ENCODE measurements at regions not wholly inside any gene's neighbourhood (a gene's known extent, or its start where the extent isn't known, plus 50 kb on each side); places are given as distances from the start of the nearest gene placed in this dataset.

- FAIRE-seq, result no peak
Observed at GRCh38 chr15:67006083-67007065, 59.0 kb upstream of the SMAD3 start.

GRCh38 chr15:67009576-67010569 lies 55.5 kb upstream of the SMAD3 start:
- no peak for FAIRE-seq

- no peak for FAIRE-seq
Observed at GRCh38 chr15:67010898-67011616, 54.3 kb upstream of the SMAD3 start.

GRCh38 chr15:67011617-67012005 lies 53.8 kb upstream of the SMAD3 start:
- FAIRE-seq, result no peak

DNA sequence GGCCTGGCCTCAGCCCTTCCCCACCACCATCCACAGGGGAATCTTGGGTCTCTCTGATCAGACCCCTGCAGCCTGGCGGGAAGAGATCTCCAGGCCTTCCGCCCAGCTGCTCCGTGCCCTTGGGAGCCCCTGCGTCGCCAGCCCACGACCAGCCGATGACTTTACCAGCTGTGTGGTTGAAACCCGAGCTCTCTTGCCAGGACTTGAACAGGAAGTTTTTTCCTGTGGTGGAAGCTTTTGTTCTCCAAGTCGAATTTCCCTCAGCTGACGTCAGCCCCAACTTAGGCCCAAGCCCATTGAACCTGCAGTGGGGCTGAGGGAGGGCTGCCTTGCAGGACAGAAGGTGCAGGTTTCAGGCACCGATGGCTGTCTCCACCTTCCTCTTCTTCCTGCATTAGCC lies 51.7 kb upstream of the SMAD3 start:
- no peak for FAIRE-seq
